Left lung (tissue), 4 donors: ENCODE measurements at regions not wholly inside any gene's neighbourhood (a gene's known extent, or its start where the extent isn't known, plus 50 kb on each side); places are given as distances from the start of the nearest gene placed in this dataset.

Experiments
- ATAC-seq: fragments of 200-7000 bp; cut with Tn5 transposase; one replicate; pipeline ENCODE4 v1.9.1; 2020; ENCODE audit warnings: moderate library complexity
- DNase-seq, 4 donors: peaks; one replicate each; pipeline ENCODE4 v3.0.0-alpha.2; 2013 to 2020
- H3K27ac ChIP-seq, 2 donors: fragments of 200-600 bp; sonication (generic) in 1 of 2; one replicate each; pipeline versions ENCODE4 v1.5.0 to v1.8.0; 2020 to 2021
- H3K27me3 ChIP-seq, 2 donors: fragments of 200-600 bp; sonication (generic) in 1 of 2; one replicate each; pipeline versions ENCODE4 v1.5.0 to v1.8.0; 2020 to 2021
- H3K36me3 ChIP-seq, 2 donors: fragments of 200-600 bp; sonication (generic) in 1 of 2; one replicate each; pipeline versions ENCODE4 v1.5.0 to v1.8.0; 2020 to 2021
- H3K4me1 ChIP-seq, 2 donors: fragments of 200-600 bp; one replicate each; pipeline ENCODE4 v1.8.0; 2021
- H3K4me3 ChIP-seq, 2 donors: fragments of 200-600 bp; sonication (generic) in 1 of 2; one replicate each; pipeline versions ENCODE4 v1.5.0 to v1.8.0; 2020 to 2021; ENCODE audit warnings: mild to moderate bottlenecking in 1 of 2
- H3K9me3 ChIP-seq, 2 donors: fragments of 200-600 bp; sonication (generic) in 1 of 2; one replicate each; pipeline versions ENCODE4 v1.5.0 to v1.8.0; 2020 to 2021
- CTCF ChIP-seq, 2 donors: fragments of 200-600 bp; sonication (generic) in 1 of 2; IDR thresholded peaks; one replicate each; pipeline versions ENCODE4 v1.5.0 to v1.8.0; 2021; ENCODE audit warnings: antibody characterized with exemption in 2 of 2
- intact Hi-C, 2 donors: fragments of 100-400 bp; cut with DNase I; formaldehyde crosslinking; loops; one replicate each; pipeline versions ENCODE4 v1.11.2 to v1.14.2; 2022
- donor health status: DM: no; HTN: yes; CAD: no.
- donor health status: DM: no; HTN: no; CAD: no.

GRCh38 chr5:105563842-105564241 is 2001.3 kb upstream of the NUDT12 start:
- no peak for DNase-seq
- ATAC-seq, result no peak
- intact Hi-C loops, result no loop called here
- TF ChIP-seq CTCF (IDR thresholded peaks at IDR 0.05), result no peak
- Histone ChIP-seq H3K27me3 (no peaks in the 10 kb centered on the region), H3K9me3 (no peaks in the 10 kb centered on the region), H3K36me3 (no peaks in the 10 kb centered on the region), H3K27ac (no peak overlapping the region), H3K4me1 (no peaks in the 10 kb centered on the region), H3K4me3 (no peak overlapping the region)

GRCh38 chr5:105554568-105555169 is 1992.1 kb upstream of the NUDT12 start:
- intact Hi-C loops, result no loop called here
- DNase-seq, result no peak
- Histone ChIP-seq H3K4me1 (no peaks in the 10 kb centered on the region), H3K27ac (no peak overlapping the region), H3K9me3 (no peaks in the 10 kb centered on the region), H3K4me3 (no peak overlapping the region), H3K36me3 (no peaks in the 10 kb centered on the region), H3K27me3 (no peaks in the 10 kb centered on the region)
- no peak for ATAC-seq
- no peak for TF ChIP-seq CTCF (IDR thresholded peaks at IDR 0.05)

- no peak overlapping the region for H3K4me3 ChIP-seq
- no peaks in the 10 kb centered on the region for H3K4me1 ChIP-seq
- no peak overlapping the region for H3K27ac ChIP-seq
- H3K9me3 ChIP-seq, result no peaks in the 10 kb centered on the region
- intact Hi-C loops, result no loop called here
- DNase-seq, result no peak
- no peak for ATAC-seq
- H3K27me3 ChIP-seq, result no peaks in the 10 kb centered on the region
- H3K36me3 ChIP-seq, result no peaks in the 10 kb centered on the region
- no peak for TF ChIP-seq CTCF (IDR thresholded peaks at IDR 0.05)
These were observed 1981.7 kb upstream of the NUDT12 start for GRCh38 chr5:105544300-105544699.

GRCh38 chr5:105536675-105537074 is 1974.1 kb upstream of the NUDT12 start:
- Histone ChIP-seq H3K27ac (no peak overlapping the region), H3K27me3 (no peaks in the 10 kb centered on the region), H3K9me3 (no peaks in the 10 kb centered on the region), H3K4me1 (no peaks in the 10 kb centered on the region), H3K36me3 (no peaks in the 10 kb centered on the region), H3K4me3 (no peak overlapping the region)
- no peak for DNase-seq
- intact Hi-C loops, result no loop called here
- no peak for TF ChIP-seq CTCF (IDR thresholded peaks at IDR 0.05)
- ATAC-seq, result peak; percentile 55

GRCh38 chr5:105530716-105531261 is 1968.2 kb upstream of the NUDT12 start:
- Histone ChIP-seq H3K27ac (no peak overlapping the region), H3K4me3 (no peak overlapping the region), H3K4me1 (no peaks in the 10 kb centered on the region), H3K36me3 (no peaks in the 10 kb centered on the region), H3K9me3 (peaks cover 0 to 28% of the 10 kb centered on the region in 2 donors), H3K27me3 (no peaks in the 10 kb centered on the region)
- DNase-seq (no peak), ATAC-seq (peak; percentile 22)
- intact Hi-C loops, result no loop called here
- TF ChIP-seq CTCF (IDR thresholded peaks at IDR 0.05), result no peak
